GM18868 (cell line): ENCODE measurements at regions not wholly inside any gene's neighbourhood (a gene's known extent, or its start where the extent isn't known, plus 50 kb on each side); places are given as distances from the start of the nearest gene placed in this dataset.

Source experiments
- ATAC-seq: cut with Tn5 transposase; IDR thresholded peaks from one replicate; pipeline ENCODE4 v1.9.1; 2021; ENCODE audit warnings: mild to moderate bottlenecking, moderate library complexity; ENCODE audit not compliant: unreplicated experiment

DNA sequence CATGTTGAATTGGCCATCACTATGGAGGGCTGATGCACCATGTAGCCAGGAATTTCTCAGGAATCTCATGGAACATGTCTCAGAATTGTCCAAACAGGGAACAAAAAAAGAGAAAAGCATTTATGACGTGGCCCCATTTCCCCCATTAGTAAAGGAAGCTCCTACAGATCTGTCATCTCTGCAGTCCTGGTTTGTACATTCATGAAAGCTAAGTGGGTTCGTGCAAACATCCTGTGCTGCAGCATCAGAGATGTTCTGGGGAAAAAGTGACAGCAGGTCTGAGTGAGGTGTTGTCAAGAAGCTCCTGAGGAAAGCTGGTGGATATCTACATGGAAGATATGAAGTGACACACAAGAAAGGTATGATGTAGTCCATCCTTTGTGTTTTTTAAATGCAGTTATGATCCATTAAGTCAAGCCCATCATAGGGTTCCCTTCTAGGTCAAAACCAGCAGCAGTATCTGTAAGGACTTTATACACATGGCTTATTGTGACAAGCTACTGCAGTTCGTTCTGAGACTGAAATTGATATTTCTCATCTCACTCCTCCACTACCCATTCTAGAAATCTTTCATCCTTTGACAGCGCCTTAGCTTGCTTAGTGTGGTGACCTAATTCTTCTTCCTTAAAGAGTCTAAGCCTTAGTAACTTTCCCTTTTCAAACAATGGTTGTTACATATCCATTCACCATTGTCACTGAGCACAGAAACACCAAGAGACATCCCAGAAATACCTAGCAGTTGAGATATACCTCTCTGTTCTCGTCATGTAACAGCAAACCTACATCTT, 200.0 kb upstream of the TCF21 start:
- no peak for ATAC-seq

DNA sequence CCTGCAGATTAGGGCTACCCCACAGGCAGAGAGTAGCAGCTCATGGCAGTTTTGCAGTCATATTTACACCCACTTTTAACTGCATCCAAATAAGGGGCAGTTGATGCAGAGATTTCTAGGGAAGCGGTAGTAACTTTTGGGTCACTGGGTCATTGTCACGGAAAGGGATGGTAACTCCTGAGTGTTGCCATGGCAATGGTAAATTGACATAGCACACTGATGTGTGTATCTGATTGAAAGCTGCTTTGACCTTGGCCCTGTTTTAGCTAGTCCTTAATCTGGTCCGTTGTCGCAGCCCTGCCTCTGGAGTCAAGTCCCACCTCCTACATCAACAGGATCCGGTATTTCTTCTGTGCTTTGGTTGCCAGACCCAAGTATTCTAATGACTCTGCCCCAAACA, 199.1 kb upstream of the TCF21 start:
- no peak for ATAC-seq

GRCh38 chr6:133693565-133693964, 195.3 kb upstream of the TCF21 start:
- ATAC-seq = no peak

- ATAC-seq = no peak
Measured at GRCh38 chr6:133697185-133697584, 191.7 kb upstream of the TCF21 start.

- ATAC-seq = no peak
Measured at GRCh38 chr6:133697666-133698065, 191.2 kb upstream of the TCF21 start.

- ATAC-seq = no peak
Measured at GRCh38 chr6:133698272-133698671, 190.6 kb upstream of the TCF21 start.

DNA sequence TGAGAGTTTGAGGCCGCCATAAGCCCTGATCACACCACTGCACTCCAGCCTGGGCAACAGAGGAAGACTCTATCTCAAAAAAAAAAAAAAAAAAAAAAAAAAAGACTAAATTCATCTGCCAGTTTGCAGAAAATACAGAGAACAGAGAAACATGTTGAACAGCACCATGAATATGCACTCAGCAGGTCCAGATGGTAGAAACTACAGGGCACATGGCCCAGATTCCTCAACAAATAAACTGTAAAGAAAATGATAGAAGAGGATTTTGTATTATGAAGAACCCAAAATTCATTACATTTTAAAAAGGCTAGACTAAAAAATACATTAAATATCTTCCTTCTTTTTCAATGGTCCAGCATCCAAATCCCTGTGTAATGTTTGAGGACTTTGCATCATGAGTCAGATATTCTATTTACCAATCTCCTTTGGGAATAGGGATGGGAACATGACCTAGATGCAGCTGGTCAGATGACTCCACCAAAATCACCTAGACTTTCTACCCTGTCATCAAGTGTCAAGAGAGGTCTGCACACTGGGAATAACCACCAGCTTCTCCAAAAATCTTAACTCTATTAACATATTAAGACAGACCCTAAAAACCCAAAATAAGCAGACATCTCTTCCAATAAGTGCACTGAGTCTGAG, 189.1 kb upstream of the TCF21 start:
- ATAC-seq = no peak

DNA sequence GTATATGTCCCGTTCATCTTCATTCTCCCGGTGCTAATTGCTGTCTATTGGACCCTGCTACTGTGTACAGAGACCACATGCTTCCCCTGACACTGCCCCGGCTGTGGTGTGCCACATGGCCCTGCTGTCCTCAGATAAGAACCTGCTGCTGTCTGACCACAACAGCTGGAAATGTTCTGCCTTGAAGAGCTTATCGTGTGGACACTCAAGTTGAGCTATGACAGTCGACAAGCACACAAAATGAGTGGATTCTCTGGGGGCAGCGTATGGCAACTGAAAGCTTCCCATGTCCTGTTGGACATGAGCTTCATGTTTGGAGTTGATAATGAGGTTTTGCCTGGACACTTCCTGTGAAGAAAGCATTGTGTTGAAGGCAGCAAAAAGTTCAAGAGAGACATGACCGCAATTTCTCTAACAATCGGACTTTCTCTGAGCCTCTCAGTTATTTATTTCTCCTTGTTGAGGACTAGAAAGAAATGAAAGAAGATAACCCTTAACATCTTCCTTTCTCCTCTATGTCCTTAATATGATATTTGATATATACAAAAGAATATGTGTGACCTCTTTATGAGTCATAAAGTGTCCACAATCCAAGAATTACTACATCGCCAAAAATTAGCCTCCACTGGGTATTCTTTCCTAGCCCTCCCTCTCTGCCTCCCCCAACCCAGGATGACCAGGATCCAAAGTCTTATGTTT, 187.1 kb upstream of the TCF21 start:
- no peak for ATAC-seq

DNA sequence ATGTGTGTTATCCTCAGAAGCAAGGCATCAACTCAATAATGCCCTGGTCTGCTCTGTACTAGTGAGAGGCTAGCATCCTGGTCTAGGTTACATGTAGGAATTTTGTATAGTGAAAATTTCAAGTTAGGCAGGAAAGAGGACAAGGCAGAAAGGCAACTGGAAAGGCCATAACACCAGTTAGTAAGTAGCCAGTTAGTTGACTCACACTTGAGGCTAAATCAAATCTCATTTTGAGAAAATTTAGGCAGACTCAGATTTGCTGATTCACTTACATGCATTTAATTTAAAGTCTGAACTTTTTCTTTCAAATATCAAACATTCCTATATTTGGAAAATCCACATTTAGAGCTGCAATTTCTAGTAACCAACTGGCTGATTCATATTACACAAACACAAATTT, 184.5 kb upstream of the TCF21 start:
- no peak for ATAC-seq

- ATAC-seq = no peak
Measured at GRCh38 chr6:133705066-133705465, 183.8 kb upstream of the TCF21 start.

DNA sequence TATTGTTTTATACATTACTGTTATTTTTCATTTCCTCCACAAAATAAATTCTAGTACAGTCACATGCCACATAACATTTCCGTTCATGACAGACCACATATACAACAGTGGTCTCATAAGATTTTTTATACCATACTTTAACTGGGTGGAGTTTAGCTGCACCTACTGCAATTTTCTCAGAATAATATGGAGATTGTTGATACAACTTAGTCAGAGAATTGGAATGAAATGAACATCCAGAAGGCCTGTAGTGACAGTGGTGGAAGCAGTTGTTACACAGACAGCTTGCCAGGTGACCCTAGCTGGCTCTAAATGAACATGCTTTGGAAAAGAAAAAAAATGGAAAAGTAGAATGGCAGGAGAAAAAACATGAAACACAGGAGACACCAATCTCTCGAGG, 183.2 kb upstream of the TCF21 start:
- no peak for ATAC-seq

DNA sequence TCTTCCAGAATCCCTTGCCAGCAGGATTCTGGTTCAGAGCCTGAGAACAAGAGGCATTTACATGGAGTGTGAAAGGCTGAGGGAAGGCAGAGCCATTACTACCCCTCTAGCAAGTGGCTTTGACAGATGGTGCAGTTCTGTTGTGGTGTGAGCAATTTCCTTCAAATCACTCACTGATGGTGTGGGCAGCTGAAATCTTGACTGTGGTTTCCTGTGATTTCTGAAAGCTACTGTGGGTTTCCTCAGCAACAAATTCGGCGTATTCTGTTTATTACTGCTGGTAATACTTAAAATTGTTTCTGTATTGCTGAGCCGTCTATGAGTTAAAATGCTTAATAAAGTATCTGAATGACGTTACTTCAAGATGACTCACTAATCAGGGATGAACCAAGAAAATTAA, 181.5 kb upstream of the TCF21 start:
- no peak for ATAC-seq

GRCh38 chr6:133710826-133711225, 178.1 kb upstream of the TCF21 start:
- no peak for ATAC-seq

DNA sequence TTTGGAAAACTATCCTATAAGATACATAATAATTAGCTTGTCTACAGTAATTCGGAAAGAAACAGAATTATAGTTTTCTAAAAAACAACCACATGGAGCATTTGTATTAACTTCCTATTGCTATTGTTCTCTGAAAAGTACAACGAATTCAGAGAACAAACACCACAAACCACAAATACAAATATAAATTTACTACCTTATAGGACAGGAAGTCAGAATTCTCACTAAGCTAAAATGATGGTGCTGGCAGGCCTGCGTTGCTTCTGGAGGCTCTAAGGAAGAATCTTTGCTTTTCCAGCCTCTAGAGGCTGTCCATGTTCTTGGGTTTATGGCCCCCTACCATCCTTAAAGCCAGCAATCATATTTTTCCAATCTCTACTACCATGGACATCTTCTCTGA, 173.6 kb upstream of the TCF21 start:
- no peak for ATAC-seq

DNA sequence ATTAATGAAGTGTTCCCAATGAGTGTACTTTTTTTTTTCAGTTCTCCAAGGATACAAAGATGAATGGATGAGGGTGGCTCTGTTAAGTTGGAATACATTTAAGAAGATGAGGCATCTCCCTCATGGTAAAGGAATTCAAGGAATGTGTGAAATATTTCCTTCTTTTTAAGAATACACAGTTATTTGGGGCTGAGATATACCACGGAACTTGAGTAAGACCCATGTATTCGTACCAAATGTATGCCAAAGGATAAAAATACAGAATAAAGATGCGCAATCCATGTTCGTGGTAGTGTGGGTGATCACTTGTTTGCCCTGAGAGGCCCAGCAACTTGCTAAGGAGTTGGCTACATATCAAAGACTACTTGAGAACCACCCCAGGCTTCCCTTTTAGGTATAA, 164.2 kb upstream of the TCF21 start:
- ATAC-seq = no peak

DNA sequence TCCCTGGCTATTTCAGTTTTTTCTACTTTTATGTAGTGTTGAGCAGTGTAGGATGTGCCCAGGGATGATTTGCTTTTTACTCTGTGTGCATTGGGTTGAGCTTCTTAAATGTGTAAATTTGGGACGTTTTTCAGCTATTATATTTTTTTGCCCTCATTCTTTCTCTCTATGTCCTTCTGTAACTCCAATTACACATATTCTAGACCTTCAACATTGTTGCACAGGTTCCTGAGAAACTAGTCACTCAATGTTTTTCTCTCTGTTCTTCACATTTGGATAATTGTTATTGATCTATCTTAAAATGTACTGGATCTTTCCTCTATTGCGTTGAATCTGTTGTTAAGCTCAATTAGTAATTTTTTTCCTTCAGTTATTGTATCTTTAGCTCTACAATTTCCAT, 162.7 kb upstream of the TCF21 start:
- ATAC-seq = no peak

DNA sequence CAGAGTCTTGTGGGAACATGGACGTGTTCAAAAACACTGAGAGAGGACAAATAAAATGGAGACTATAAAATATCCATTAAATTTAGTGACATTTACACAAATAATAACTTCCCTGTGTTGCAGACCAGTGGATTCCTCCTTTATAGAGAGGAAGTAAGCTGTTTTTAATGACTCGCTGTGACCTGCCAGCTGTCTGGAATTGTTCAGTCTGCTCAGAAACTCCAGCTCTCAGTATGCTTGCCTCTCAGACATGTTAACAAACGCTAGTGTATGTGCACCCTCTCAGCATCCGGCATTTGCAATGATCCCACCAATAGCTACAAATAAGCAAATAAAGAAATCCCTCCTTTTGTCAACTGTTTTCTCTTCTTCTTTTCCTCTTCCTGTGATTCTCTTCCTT, 158.0 kb upstream of the TCF21 start:
- ATAC-seq = no peak

GRCh38 chr6:133740218-133740617, 148.7 kb upstream of the TCF21 start:
- ATAC-seq = no peak

- ATAC-seq = no peak
Measured at GRCh38 chr6:133740816-133741215, 148.1 kb upstream of the TCF21 start.

GRCh38 chr6:133741375-133741861, 147.5 kb upstream of the TCF21 start:
- no peak for ATAC-seq

DNA sequence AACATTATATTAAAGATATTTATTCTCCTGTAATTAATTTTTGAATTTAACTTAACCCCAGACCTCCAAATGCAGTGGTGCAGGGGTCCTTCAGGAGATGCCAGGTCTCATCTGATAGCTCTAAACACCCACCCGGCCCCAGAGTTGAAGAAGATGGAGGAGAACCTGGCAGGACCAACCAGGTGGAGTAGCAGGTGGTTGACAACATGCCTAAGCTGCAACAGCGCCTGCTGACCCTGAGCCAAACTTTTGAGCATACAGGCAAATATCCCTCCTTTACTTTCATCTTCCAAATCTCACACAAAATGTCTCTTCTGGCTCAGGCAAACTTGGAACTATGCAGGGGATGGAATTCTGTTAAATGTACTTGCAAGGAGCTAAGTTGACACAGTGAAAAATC, 145.3 kb upstream of the TCF21 start:
- no peak for ATAC-seq

- no peak for ATAC-seq
Measured at GRCh38 chr6:133746417-133746770, 142.5 kb upstream of the TCF21 start.
